ENCODE measurements at regions not wholly inside any gene's neighbourhood (a gene's known extent, or its start where the extent isn't known, plus 50 kb on each side); places are given as distances from the start of the nearest gene placed in this dataset.

DNA sequence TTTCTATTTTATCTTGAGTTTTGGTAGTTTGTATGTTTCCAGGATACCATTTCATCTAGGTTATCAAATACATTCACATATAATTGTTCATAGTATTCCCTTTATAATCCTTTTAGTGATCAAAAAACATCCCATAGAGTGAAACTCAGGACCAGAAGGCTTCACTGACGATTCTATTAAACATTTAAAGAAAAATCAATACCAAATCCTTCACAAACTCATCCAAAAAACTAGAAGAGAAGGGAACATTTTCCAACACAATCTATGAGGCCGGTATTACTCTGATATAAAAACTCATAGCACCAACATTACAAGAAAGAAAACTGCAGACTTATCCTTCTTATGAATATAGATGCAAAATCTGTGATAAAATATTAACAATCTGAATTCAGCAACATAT is 203.4 kb downstream of the ANKRD50 start:
- Histone ChIP-seq H3K9me2 (replicated peaks; ENCODE audit: insufficient read depth, low read length) (no peaks in the 10 kb centered on the region), H3K4me3 (ENCODE audit: low read length) (no peak overlapping the region), H4K20me1 (ENCODE audit: insufficient read depth, low read length) (no peaks in the 10 kb centered on the region), H3F3A (ENCODE audit: insufficient read depth, low read length) (no peaks in the 10 kb centered on the region), H3K36me3 (replicated peaks; ENCODE audit: insufficient read depth, low read length) (no peaks in the 10 kb centered on the region), H3K9me3 (replicated peaks; ENCODE audit: insufficient read depth, low read length) (no peaks in the 10 kb centered on the region), H3K4me2 (ENCODE audit: low read depth, low read length) (no peak overlapping the region), H2AFZ (ENCODE audit: low read length) (no peak overlapping the region), H3K4me1 (ENCODE audit: low read length) (no peaks in the 10 kb centered on the region), H3K79me2 (ENCODE audit: low read length) (no peaks in the 10 kb centered on the region), H3K27me3 (replicated peaks; ENCODE audit: insufficient read depth, low read length) (no peaks in the 10 kb centered on the region), H3K27ac (ENCODE audit: low read length) (no peak overlapping the region), H3K9ac (ENCODE audit: low read length) (no peak overlapping the region)
- TF ChIP-seq EZH2 (optimal IDR thresholded peaks at IDR 0.05; ENCODE audit: low read depth, low read length) = no peak
- TF ChIP-seq CTCF (IDR thresholded peaks at IDR 0.05; ENCODE audit: low read length) = no peak
- no peak for DNase-seq

DNA sequence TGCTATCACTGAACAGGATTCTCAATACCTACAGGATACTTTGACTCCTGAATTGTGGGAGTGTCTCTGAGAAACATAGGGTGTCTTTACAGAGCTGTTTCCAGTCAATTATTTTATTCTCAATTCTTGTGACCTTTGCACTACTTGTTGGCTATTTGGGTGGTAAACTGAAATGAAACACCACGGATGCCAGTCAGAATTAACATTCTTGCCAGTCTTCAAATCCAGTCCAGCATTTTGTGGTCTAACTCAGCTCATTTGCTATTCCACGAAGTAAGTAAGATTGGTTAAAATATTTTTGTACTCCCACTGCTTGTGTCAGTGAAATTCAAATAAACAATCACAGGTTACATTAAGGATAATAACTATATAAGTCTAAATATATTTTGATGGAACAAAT is 197.9 kb downstream of the ANKRD50 start:
- TF ChIP-seq EZH2 (optimal IDR thresholded peaks at IDR 0.05; ENCODE audit: low read depth, low read length) (no peak), EZH2phosphoT487 (IDR thresholded peaks at IDR 0.05; ENCODE audit: low read length) (no peak), CTCF (IDR thresholded peaks at IDR 0.05; ENCODE audit: low read length) (no peak)
- H3K9me3 ChIP-seq (replicated peaks; ENCODE audit: insufficient read depth, low read length) = no peaks in the 10 kb centered on the region
- no peak overlapping the region for H3K4me3 ChIP-seq (ENCODE audit: low read length)
- H3F3A ChIP-seq (ENCODE audit: insufficient read depth, low read length) = no peaks in the 10 kb centered on the region
- no peak overlapping the region for H3K27ac ChIP-seq (ENCODE audit: low read length)
- H3K27me3 ChIP-seq (replicated peaks; ENCODE audit: insufficient read depth, low read length) = no peaks in the 10 kb centered on the region
- no peaks in the 10 kb centered on the region for H3K4me1 ChIP-seq (ENCODE audit: low read length)
- no peaks in the 10 kb centered on the region for H3K9me2 ChIP-seq (replicated peaks; ENCODE audit: insufficient read depth, low read length)
- no peak overlapping the region for H3K9ac ChIP-seq (ENCODE audit: low read length)
- no peaks in the 10 kb centered on the region for H3K36me3 ChIP-seq (replicated peaks; ENCODE audit: insufficient read depth, low read length)
- no peaks in the 10 kb centered on the region for H3K79me2 ChIP-seq (ENCODE audit: low read length)
- no peak overlapping the region for H2AFZ ChIP-seq (ENCODE audit: low read length)
- H4K20me1 ChIP-seq (ENCODE audit: insufficient read depth, low read length) = no peaks in the 10 kb centered on the region
- DNase-seq = no peak
- H3K4me2 ChIP-seq (ENCODE audit: low read depth, low read length) = no peak overlapping the region

DNA sequence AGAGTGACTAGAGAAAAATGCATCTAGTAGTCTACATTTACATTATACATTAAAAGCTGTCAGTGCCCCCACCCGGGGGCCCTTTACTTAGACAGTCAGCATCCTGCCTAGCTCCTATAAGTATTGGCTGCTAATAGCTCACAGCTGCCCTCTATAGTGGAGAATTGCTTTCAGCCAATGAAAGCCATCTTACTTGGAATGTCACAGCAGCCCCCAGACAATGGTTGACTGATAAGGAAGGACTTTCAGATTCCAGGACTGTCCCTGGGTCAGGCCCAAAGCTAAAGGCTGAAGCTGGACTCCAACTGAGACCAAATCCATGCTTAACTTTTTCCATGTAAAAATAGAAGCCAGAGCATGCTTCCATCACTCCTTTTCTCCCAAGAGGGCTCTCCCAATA is 196.9 kb downstream of the ANKRD50 start:
- no peaks in the 10 kb centered on the region for H3K36me3 ChIP-seq (replicated peaks; ENCODE audit: insufficient read depth, low read length)
- H3K27ac ChIP-seq (ENCODE audit: low read length) = no peak overlapping the region
- H3K9me3 ChIP-seq (replicated peaks; ENCODE audit: insufficient read depth, low read length) = no peaks in the 10 kb centered on the region
- H3K79me2 ChIP-seq (ENCODE audit: low read length) = no peaks in the 10 kb centered on the region
- H3F3A ChIP-seq (ENCODE audit: insufficient read depth, low read length) = no peaks in the 10 kb centered on the region
- no peaks in the 10 kb centered on the region for H3K4me1 ChIP-seq (ENCODE audit: low read length)
- H4K20me1 ChIP-seq (ENCODE audit: insufficient read depth, low read length) = no peaks in the 10 kb centered on the region
- no peaks in the 10 kb centered on the region for H3K9me2 ChIP-seq (replicated peaks; ENCODE audit: insufficient read depth, low read length)
- TF ChIP-seq CTCF (IDR thresholded peaks at IDR 0.05; ENCODE audit: low read length) (no peak), EZH2phosphoT487 (IDR thresholded peaks at IDR 0.05; ENCODE audit: low read length) (no peak), EZH2 (optimal IDR thresholded peaks at IDR 0.05; ENCODE audit: low read depth, low read length) (no peak)
- no peak overlapping the region for H3K4me3 ChIP-seq (ENCODE audit: low read length)
- H3K4me2 ChIP-seq (ENCODE audit: low read depth, low read length) = no peak overlapping the region
- no peak for DNase-seq
- no peaks in the 10 kb centered on the region for H3K27me3 ChIP-seq (replicated peaks; ENCODE audit: insufficient read depth, low read length)
- H3K9ac ChIP-seq (ENCODE audit: low read length) = no peak overlapping the region
- no peak overlapping the region for H2AFZ ChIP-seq (ENCODE audit: low read length)

All from MM.1S (cell line).